Erythroblast (primary cell): ENCODE measurements at regions not wholly inside any gene's neighbourhood (a gene's known extent, or its start where the extent isn't known, plus 50 kb on each side); places are given as distances from the start of the nearest gene placed in this dataset.

Experiments
- GATA1 ChIP-seq: IDR thresholded peaks from 2 replicates; pipeline ENCODE4 v1.6.1; 2011; ENCODE audit warnings: low read depth, mild to moderate bottlenecking, control low read depth, low read length, moderate library complexity
- POLR2A ChIP-seq: IDR thresholded peaks from 2 replicates; pipeline ENCODE4 v1.6.1; 2011; ENCODE audit warnings: mild to moderate bottlenecking, low read length

DNA sequence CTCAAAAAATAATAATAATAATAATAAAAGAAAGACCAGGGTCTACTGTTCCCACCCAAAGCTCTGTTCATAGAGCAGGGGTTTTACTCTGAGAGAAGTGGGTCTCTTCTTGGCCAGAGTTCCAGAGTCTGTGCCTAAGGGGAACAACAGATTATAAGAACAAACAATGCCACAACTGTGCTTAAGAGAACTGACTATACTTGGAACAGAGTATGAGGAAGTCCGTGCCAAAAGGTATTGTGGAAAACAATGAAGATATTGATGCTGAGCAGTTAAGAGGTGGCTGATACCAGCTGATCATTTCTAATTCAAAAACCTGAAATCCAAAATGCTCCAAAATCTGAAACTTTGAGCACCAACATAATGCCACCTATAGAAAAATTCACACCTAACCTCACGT is 229.6 kb downstream of the FBXO8 start:
- TF ChIP-seq POLR2A, result no peak
- no peak for TF ChIP-seq GATA1
